Activated T-cell treated with anti-CD3 and anti-CD28 coated beads, Interleukin-2, amount 50 U/mL, for 72 hours (primary cell): ENCODE measurements at regions not wholly inside any gene's neighbourhood (a gene's known extent, or its start where the extent isn't known, plus 50 kb on each side); places are given as distances from the start of the nearest gene placed in this dataset.
"Not testable (repeated sequence)": the region's sequence is repeated elsewhere in the genome, so short reads cannot be mapped to it uniquely, and the experiment has no call there.

ENCODE experiments used
- ATAC-seq, 2 donors: fragments of 150-1000 bp; cut with Tn5 transposase; replicated peaks in 1 of 2; 2 replicates each; pipeline ENCODE4 v1.10.0; 2021; ENCODE audit warnings: moderate library complexity in 2 of 2, mild to moderate bottlenecking in 1 of 2
- DNase-seq, 2 donors: peaks; one replicate each; pipeline ENCODE4 v3.0.0; 2021 to 2022; ENCODE audit warnings: mixed read lengths in 1 of 2
- H3K27ac Mint-ChIP-seq: one replicate; pipeline ENCODE4 v1.8.0; 2022; ENCODE audit warnings: mild to moderate bottlenecking, moderate library complexity, mixed read lengths
- H3K27me3 Mint-ChIP-seq: one replicate; pipeline ENCODE4 v1.8.0; 2022; ENCODE audit warnings: low read depth, mixed read lengths
- H3K36me3 Mint-ChIP-seq, 2 donors: one replicate each; pipeline ENCODE4 v1.8.0; 2022; ENCODE audit warnings: mixed read lengths in 2 of 2, mild to moderate bottlenecking in 1 of 2; ENCODE audit not compliant: insufficient read depth in 2 of 2
- H3K4me1 Mint-ChIP-seq: one replicate; pipeline ENCODE4 v1.8.0; 2022; ENCODE audit warnings: low read depth, mixed read lengths
- H3K4me3 Mint-ChIP-seq, 2 donors: one replicate each; pipeline ENCODE4 v1.8.0; 2022; ENCODE audit warnings: mild to moderate bottlenecking in 2 of 2, mixed read lengths in 2 of 2, moderate library complexity in 2 of 2
- H3K9me3 Mint-ChIP-seq, 2 donors: one replicate each; pipeline ENCODE4 v1.8.0; 2022; ENCODE audit warnings: mixed read lengths in 2 of 2

DNA sequence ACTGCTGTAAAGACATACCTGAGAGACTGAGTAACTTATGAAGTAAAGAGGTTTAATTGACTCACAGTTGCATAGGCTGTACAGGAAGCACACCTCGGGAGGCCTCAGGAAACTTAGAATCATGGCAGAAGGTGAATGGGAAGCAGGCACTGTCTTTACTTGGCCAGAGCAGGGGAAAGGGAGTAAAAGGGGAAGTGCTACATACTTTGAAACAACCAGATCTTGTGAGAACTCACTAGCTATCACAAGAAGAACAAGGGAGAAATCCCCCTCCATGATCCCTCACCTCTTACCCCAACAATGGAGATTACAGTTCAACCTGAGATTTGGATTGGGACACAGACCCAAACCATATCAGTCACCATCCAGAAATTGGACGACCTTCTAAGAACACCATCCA is 1285.8 kb upstream of the CDH9 start:
- DNase-seq (no peak), ATAC-seq (no peak)
- Mint-ChIP-seq H3K36me3 (peaks cover 0 to 1% of the 10 kb centered on the region in 2 donors), H3K27me3 (no peaks in the 10 kb centered on the region), H3K4me3 (no peak overlapping the region), H3K9me3 (peaks cover 6 to 9% of the 10 kb centered on the region in 2 donors), H3K4me1 (no peaks in the 10 kb centered on the region), H3K27ac (no peak overlapping the region)

DNA sequence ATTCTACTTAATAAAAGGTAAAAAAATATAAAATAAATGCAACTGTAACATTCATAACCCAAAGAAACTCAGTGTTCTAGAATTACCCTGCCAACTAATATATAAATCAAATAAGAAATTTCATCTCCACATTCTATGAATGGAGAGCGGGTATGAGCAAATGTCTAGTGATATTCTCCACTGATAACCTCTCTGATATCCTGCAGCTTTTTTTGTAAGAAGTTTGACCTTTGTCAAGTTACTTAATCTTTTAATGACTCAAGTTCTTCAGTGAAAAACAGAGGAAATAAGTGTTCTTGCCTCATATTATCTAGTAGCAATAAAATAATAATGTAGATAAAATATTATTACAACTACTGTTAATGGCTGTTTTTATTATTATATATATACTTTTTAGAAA is 1275.6 kb upstream of the CDH9 start:
- Mint-ChIP-seq H3K9me3 (no peaks in the 10 kb centered on the region), H3K27ac (no peak overlapping the region), H3K27me3 (no peaks in the 10 kb centered on the region), H3K36me3 (no peaks in the 10 kb centered on the region), H3K4me3 (no peak overlapping the region), H3K4me1 (no peaks in the 10 kb centered on the region)
- ATAC-seq, result no peak
- no peak for DNase-seq

GRCh38 chr5:28313321-28313951 is 1275.0 kb upstream of the CDH9 start:
- no peaks in the 10 kb centered on the region for H3K27me3 Mint-ChIP-seq
- ATAC-seq, result no peak
- no peak overlapping the region for H3K4me3 Mint-ChIP-seq

GRCh38 chr5:28310696-28311095 is 1272.3 kb upstream of the CDH9 start:
- no peaks in the 10 kb centered on the region for H3K27me3 Mint-ChIP-seq
- H3K9me3 Mint-ChIP-seq, result peaks cover 0 to 1% of the 10 kb centered on the region in 2 donors
- no peaks in the 10 kb centered on the region for H3K4me1 Mint-ChIP-seq
- ATAC-seq, result no peak
- H3K36me3 Mint-ChIP-seq, result peaks cover 0 to 2% of the 10 kb centered on the region in 2 donors
- H3K4me3 Mint-ChIP-seq, result no peak overlapping the region
- DNase-seq, result no peak
- H3K27ac Mint-ChIP-seq, result no peak overlapping the region

More at GRCh38 chr5:28313321-28313951, 1275.0 kb upstream of the CDH9 start:
- H3K36me3 Mint-ChIP-seq, result no peaks in the 10 kb centered on the region
- no peak for DNase-seq
- H3K27ac Mint-ChIP-seq, result no peak overlapping the region
- no peaks in the 10 kb centered on the region for H3K4me1 Mint-ChIP-seq
- no peaks in the 10 kb centered on the region for H3K9me3 Mint-ChIP-seq

GRCh38 chr5:28305891-28306290 is 1267.5 kb upstream of the CDH9 start:
- Mint-ChIP-seq H3K4me1 (no peaks in the 10 kb centered on the region), H3K4me3 (no peak overlapping the region), H3K27ac (no peak overlapping the region), H3K27me3 (no peaks in the 10 kb centered on the region), H3K9me3 (peaks cover 2% of the 10 kb centered on the region in 2 donors), H3K36me3 (peaks cover 0 to 2% of the 10 kb centered on the region in 2 donors)
- DNase-seq (no peak), ATAC-seq (no peak)

DNA sequence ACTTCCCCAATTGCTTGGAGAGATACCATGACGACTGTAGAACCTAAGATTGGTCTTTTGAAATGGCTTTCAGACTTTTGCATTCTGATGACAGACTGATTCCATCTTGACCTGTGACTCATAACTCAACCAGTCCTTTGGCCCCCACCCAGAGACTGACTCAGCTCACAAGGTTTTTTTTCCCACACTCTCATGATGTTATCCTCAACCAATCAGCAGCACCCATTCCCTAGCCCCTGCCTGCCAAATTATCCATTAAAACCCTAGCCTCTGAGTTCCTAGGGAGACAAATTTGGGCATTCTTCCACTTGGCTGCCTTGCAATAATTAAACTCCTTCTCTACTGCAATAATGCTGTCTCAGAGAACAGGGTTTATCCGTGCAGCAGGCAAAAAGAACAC is 1263.3 kb upstream of the CDH9 start:
- Mint-ChIP-seq H3K9me3 (peaks cover 2 to 5% of the 10 kb centered on the region in 2 donors), H3K36me3 (no peaks in the 10 kb centered on the region), H3K27ac (no peak overlapping the region), H3K4me1 (no peaks in the 10 kb centered on the region), H3K27me3 (no peaks in the 10 kb centered on the region), H3K4me3 (no peak overlapping the region)
- ATAC-seq (no peak), DNase-seq (no peak)

GRCh38 chr5:28296254-28297013 is 1258.0 kb upstream of the CDH9 start:
- DNase-seq (no peak), ATAC-seq (no peak)
- peaks cover 5 to 10% of the 10 kb centered on the region in 2 donors for H3K9me3 Mint-ChIP-seq
- no peak overlapping the region for H3K27ac Mint-ChIP-seq
- H3K36me3 Mint-ChIP-seq, result peaks cover 0 to 3% of the 10 kb centered on the region in 2 donors
- H3K27me3 Mint-ChIP-seq, result no peaks in the 10 kb centered on the region
- H3K4me3 Mint-ChIP-seq, result no peak overlapping the region
- no peaks in the 10 kb centered on the region for H3K4me1 Mint-ChIP-seq

DNA sequence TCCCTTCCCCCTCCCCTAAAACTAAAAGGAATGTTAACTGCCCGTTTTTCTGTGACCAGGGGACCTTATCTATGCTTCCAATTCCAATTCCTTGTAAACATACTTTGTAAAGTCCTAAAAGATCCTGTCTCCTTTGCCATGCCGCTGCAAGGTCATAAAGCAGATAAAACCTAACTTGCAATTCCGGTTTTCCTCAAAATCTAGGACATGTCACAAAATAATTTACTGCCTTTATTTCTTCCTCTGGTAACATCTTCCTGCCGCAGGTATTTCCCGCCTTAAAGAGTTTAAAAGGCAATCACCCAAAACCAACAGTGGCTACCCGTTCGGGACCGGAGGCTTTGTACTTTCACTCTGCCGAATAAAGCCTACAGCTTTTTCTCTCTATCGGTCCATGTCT is 1248.6 kb upstream of the CDH9 start:
- H3K36me3 Mint-ChIP-seq, H3K9me3 Mint-ChIP-seq, H3K4me1 Mint-ChIP-seq, H3K27ac Mint-ChIP-seq, H3K4me3 Mint-ChIP-seq, H3K27me3 Mint-ChIP-seq, ATAC-seq, DNase-seq: not testable (repeated sequence)

DNA sequence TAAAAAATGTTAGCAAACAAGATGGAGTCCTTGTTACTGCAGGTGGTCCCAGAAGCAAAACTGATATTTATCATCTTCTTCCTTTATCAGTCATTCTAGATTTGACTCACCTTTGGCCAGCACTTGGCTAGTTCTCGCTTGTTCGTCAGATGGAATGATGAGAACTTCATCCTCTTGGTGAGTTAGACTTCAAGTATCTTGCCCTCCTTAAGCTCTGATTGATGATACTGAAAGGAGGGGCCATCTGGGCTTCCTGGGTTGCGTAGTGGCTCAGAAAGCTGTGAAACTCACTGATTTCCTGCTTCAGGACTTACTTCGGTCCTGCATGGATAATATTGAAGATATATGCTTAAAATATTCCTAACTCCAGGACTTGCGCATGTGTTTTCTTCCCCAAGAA is 1248.2 kb upstream of the CDH9 start:
- Mint-ChIP-seq H3K4me3 (no peak overlapping the region), H3K27ac (no peak overlapping the region), H3K36me3 (no peaks in the 10 kb centered on the region), H3K27me3 (no peaks in the 10 kb centered on the region), H3K9me3 (peaks cover 0 to 8% of the 10 kb centered on the region in 2 donors), H3K4me1 (no peaks in the 10 kb centered on the region)
- ATAC-seq, result no peak
- DNase-seq, result no peak

DNA sequence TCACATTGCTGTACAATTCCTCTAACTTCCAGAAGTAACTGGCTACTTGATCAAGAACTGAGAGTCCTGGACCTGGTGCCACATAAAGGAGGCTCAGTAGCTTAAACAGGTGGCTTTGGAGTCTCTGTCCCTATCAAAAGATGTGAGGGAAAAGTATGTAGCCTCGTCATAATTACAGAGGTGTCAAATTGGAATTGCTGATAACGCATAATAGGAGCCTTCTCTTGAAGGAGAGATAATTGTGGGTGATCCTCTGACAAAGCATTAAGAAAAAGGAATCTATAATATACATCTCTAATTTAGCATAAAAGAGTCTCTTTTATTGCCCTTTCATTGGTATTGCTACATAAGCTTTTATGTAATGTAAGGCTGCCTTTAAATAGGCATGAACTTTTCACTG is 1246.4 kb upstream of the CDH9 start:
- no peaks in the 10 kb centered on the region for H3K36me3 Mint-ChIP-seq
- no peak overlapping the region for H3K27ac Mint-ChIP-seq
- H3K4me3 Mint-ChIP-seq, result no peak overlapping the region
- H3K9me3 Mint-ChIP-seq, result peaks cover 0 to 8% of the 10 kb centered on the region in 2 donors
- H3K4me1 Mint-ChIP-seq, result no peaks in the 10 kb centered on the region
- DNase-seq, result no peak
- no peaks in the 10 kb centered on the region for H3K27me3 Mint-ChIP-seq
- no peak for ATAC-seq

GRCh38 chr5:28281351-28281750 is 1243.0 kb upstream of the CDH9 start:
- Mint-ChIP-seq H3K36me3 (no peaks in the 10 kb centered on the region), H3K4me3 (no peak overlapping the region), H3K27ac (no peak overlapping the region), H3K9me3 (peaks cover 2% of the 10 kb centered on the region in 2 donors), H3K4me1 (no peaks in the 10 kb centered on the region), H3K27me3 (no peaks in the 10 kb centered on the region)
- no peak for ATAC-seq
- DNase-seq, result no peak

DNA sequence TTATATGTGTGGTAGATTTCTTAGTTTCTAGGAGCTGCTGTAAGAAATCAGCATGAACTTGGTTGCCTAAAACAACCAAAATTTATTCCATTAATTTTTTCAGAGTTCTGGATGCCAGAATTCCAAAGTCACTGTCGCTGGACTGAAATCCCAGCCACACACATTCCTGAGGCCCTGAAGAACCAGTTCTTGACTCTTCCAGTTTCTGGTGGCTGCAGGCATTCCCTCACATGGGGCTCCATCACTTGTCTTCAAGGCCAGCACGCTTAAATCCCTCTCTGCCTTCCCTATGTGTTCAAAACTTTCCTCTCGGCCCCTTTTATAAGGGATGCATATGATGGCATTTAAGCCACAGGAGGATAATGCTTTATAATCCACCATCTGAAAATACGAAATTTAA is 1237.5 kb upstream of the CDH9 start:
- no peak for ATAC-seq

GRCh38 chr5:28269978-28270377 is 1231.6 kb upstream of the CDH9 start:
- peaks cover 9 to 12% of the 10 kb centered on the region in 2 donors for H3K9me3 Mint-ChIP-seq
- ATAC-seq (no peak), DNase-seq (no peak)
- H3K4me1 Mint-ChIP-seq, result no peaks in the 10 kb centered on the region
- peaks cover 0 to 4% of the 10 kb centered on the region in 2 donors for H3K36me3 Mint-ChIP-seq
- no peaks in the 10 kb centered on the region for H3K27me3 Mint-ChIP-seq
- no peak overlapping the region for H3K27ac Mint-ChIP-seq
- no peak overlapping the region for H3K4me3 Mint-ChIP-seq

More for the DNA sequence above, 1237.5 kb upstream of the CDH9 start:
- no peak overlapping the region for H3K27ac Mint-ChIP-seq
- H3K36me3 Mint-ChIP-seq, result peaks cover 0 to 2% of the 10 kb centered on the region in 2 donors
- no peak overlapping the region for H3K4me3 Mint-ChIP-seq
- no peaks in the 10 kb centered on the region for H3K27me3 Mint-ChIP-seq
- peaks cover 7 to 10% of the 10 kb centered on the region in 2 donors for H3K9me3 Mint-ChIP-seq
- H3K4me1 Mint-ChIP-seq, result no peaks in the 10 kb centered on the region
- DNase-seq, result no peak
